Left renal cortex interstitium (tissue), 4 donors: ENCODE measurements at regions not wholly inside any gene's neighbourhood (a gene's known extent, or its start where the extent isn't known, plus 50 kb on each side); places are given as distances from the start of the nearest gene placed in this dataset.
"Not testable (repeated sequence)": the region's sequence is repeated elsewhere in the genome, so short reads cannot be mapped to it uniquely, and the experiment has no call there.

ENCODE experiments used
- DNase-seq, 4 donors: peaks; one replicate each; pipeline ENCODE4 v3.0.0-alpha.2; 2013; ENCODE audit warnings: low read depth in 4 of 4, low spot score in 2 of 4, missing footprints in 1 of 4

GRCh38 chr10:125605167-125605566 is 77.8 kb downstream of the TEX36 start:
- no peak for DNase-seq

GRCh38 chr10:125602825-125603224 is 80.1 kb downstream of the TEX36 start:
- DNase-seq, result no peak

GRCh38 chr10:125599194-125599593 is 83.8 kb downstream of the TEX36 start:
- no peak for DNase-seq

GRCh38 chr10:125595911-125596310 is 87.1 kb downstream of the TEX36 start:
- DNase-seq, result no peak

- DNase-seq, result no peak
Observed at GRCh38 chr10:125593644-125594043, 89.3 kb downstream of the TEX36 start.

- DNase-seq, result no peak
Observed at GRCh38 chr10:125592897-125593296, 90.1 kb downstream of the TEX36 start.

GRCh38 chr10:125591886-125592285 is 91.1 kb downstream of the TEX36 start:
- no peak for DNase-seq

- DNase-seq, result not testable (repeated sequence)
Observed at GRCh38 chr10:125588738-125589137, 94.2 kb downstream of the TEX36 start.

- DNase-seq, result no peak
Observed at GRCh38 chr10:125584954-125585353, 98.0 kb downstream of the TEX36 start.

GRCh38 chr10:125578658-125579315 is 104.2 kb downstream of the TEX36 start:
- no peak for DNase-seq

- no peak for DNase-seq
Observed at GRCh38 chr10:125575843-125576242, 107.1 kb downstream of the TEX36 start.

- no peak for DNase-seq
Observed at GRCh38 chr10:125568156-125568555, 114.8 kb downstream of the TEX36 start.

- DNase-seq, result no peak
Observed at GRCh38 chr10:125567529-125567928, 115.4 kb downstream of the TEX36 start.

GRCh38 chr10:125565046-125565445 is 117.9 kb downstream of the TEX36 start:
- DNase-seq, result no peak

- DNase-seq, result no peak
Observed at GRCh38 chr10:125564570-125564969, 118.4 kb downstream of the TEX36 start.

GRCh38 chr10:125562737-125563136 is 120.2 kb downstream of the TEX36 start:
- DNase-seq, result no peak

GRCh38 chr10:125560947-125561346 is 122.0 kb downstream of the TEX36 start:
- no peak for DNase-seq

GRCh38 chr10:125559210-125559609 is 123.8 kb downstream of the TEX36 start:
- no peak for DNase-seq

GRCh38 chr10:125557801-125558505 is 125.0 kb downstream of the TEX36 start:
- DNase-seq, result no peak

GRCh38 chr10:125557311-125557710 is 125.7 kb downstream of the TEX36 start:
- no peak for DNase-seq

GRCh38 chr10:125556882-125557281 is 126.1 kb downstream of the TEX36 start:
- no peak for DNase-seq

GRCh38 chr10:125555743-125556142 is 127.2 kb downstream of the TEX36 start:
- DNase-seq, result no peak
